OCI-LY1 (cell line): ENCODE measurements at regions not wholly inside any gene's neighbourhood (a gene's known extent, or its start where the extent isn't known, plus 50 kb on each side); places are given as distances from the start of the nearest gene placed in this dataset.

ENCODE experiments used
- H2AFZ ChIP-seq: fragments of 200-600 bp; sonication (generic), shearing (Covaris generic); 2 replicates; pipeline ENCODE4 v1.6.0; 2014; ENCODE audit warnings: antibody characterized with exemption, mild to moderate bottlenecking, low read length
- H3F3A ChIP-seq: fragments of 200-600 bp; sonication (generic), shearing (Covaris generic); 2 replicates; pipeline ENCODE4 v1.6.0; 2014; ENCODE audit warnings: mild to moderate bottlenecking, antibody characterized with exemption, low read length, moderate library complexity; ENCODE audit not compliant: insufficient read depth
- H3K27ac ChIP-seq: fragments of 200-600 bp; sonication (generic); 2 replicates; pipeline ENCODE4 v1.5.1; 2014; ENCODE audit warnings: low read length, mixed run types, mild to moderate bottlenecking, low read depth; ENCODE audit not compliant: poor library complexity, severe bottlenecking
- H3K27me3 ChIP-seq: fragments of 200-600 bp; sonication (generic); 2 replicates; pipeline ENCODE4 v1.6.0; 2014; ENCODE audit warnings: antibody characterized with exemption, mild to moderate bottlenecking, low read length, moderate library complexity; ENCODE audit not compliant: insufficient read depth
- H3K36me3 ChIP-seq: fragments of 200-600 bp; sonication (generic); 2 replicates; pipeline ENCODE4 v1.6.1; 2014; ENCODE audit warnings: mild to moderate bottlenecking, antibody characterized with exemption, low read length, moderate library complexity, mixed read lengths; ENCODE audit not compliant: insufficient read depth
- H3K4me1 ChIP-seq: fragments of 200-600 bp; sonication (generic); 2 replicates; pipeline ENCODE4 v1.5.1; 2014; ENCODE audit warnings: mild to moderate bottlenecking, low read length, moderate library complexity; ENCODE audit not compliant: insufficient read depth, severe bottlenecking
- H3K4me2 ChIP-seq: fragments of 200-600 bp; sonication (generic), shearing (Covaris generic); 2 replicates; pipeline ENCODE4 v1.6.1; 2014; ENCODE audit warnings: low read length
- H3K4me3 ChIP-seq: fragments of 200-600 bp; sonication (generic); 2 replicates; pipeline ENCODE4 v1.5.1; 2014; ENCODE audit warnings: low read length, low read depth, mild to moderate bottlenecking, mixed read lengths; ENCODE audit not compliant: poor library complexity, severe bottlenecking
- H3K79me2 ChIP-seq: fragments of 200-600 bp; shearing (Covaris generic); 2 replicates; pipeline ENCODE4 v1.6.1; 2016; ENCODE audit warnings: mixed run types, low read length, mixed read lengths; ENCODE audit not compliant: insufficient read depth
- H3K9ac ChIP-seq: fragments of 200-600 bp; sonication (generic), shearing (Covaris generic); 2 replicates; pipeline ENCODE4 v1.6.1; 2014; ENCODE audit warnings: mild to moderate bottlenecking, low read length, mixed read lengths
- H3K9me2 ChIP-seq: fragments of 200-600 bp; sonication (generic), shearing (Covaris generic); 2 replicates; pipeline ENCODE4 v1.6.1; 2014; ENCODE audit warnings: low read depth, mild to moderate bottlenecking, low read length, mixed read lengths
- H3K9me3 ChIP-seq: fragments of 200-600 bp; shearing (Covaris generic); 2 replicates; pipeline ENCODE4 v1.6.1; 2014; ENCODE audit warnings: low read length, mixed read lengths
- H4K20me1 ChIP-seq: fragments of 200-600 bp; sonication (generic), shearing (Covaris generic); 2 replicates; pipeline ENCODE4 v1.6.0; 2016; ENCODE audit warnings: mild to moderate bottlenecking, low read length; ENCODE audit not compliant: insufficient read depth
- EZH2 ChIP-seq: fragments of 200-600 bp; sonication (generic), shearing (Covaris generic); IDR thresholded peaks from 2 replicates; pipeline ENCODE4 v1.8.0; 2017; ENCODE audit warnings: borderline replicate concordance, mixed run types, mild to moderate bottlenecking, antibody characterized with exemption, low read length, moderate library complexity, mixed read lengths
- TF ChIP-seq, protein P1 (sequence below): fragments of 200-600 bp; sonication (generic), shearing (Covaris generic); IDR thresholded peaks from 2 replicates; pipeline ENCODE4 v1.5.1; 2017; ENCODE audit warnings: mild to moderate bottlenecking, antibody characterized with exemption, low read length, moderate library complexity, mixed read lengths

DNA sequence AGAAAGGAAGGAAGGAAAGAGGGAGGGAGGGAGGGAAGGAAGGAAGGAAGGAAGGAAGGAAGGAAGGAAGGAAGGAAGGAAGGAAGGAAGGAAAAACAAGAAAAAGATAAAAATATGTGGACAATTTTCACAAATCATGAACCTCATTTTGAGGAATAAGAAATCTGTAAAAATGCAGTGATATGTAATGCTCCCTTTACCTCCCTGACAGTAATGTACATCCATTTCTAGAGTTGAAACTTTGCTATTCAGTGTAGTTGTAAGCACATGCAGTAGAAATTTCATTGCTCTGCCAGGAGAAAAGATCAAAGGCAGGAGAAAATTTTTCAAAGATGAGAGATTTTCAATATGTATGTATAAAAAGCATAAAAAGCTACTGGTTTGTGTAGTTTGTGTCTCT lies 189.5 kb upstream of the MYO3A start:
- Histone ChIP-seq H3K4me3 (no peak overlapping the region), H3F3A (no peaks in the 10 kb centered on the region), H3K4me2 (no peak overlapping the region), H3K9me3 (no peaks in the 10 kb centered on the region), H3K79me2 (no peaks in the 10 kb centered on the region), H3K9ac (no peak overlapping the region), H2AFZ (no peak overlapping the region), H3K36me3 (no peaks in the 10 kb centered on the region), H4K20me1 (no peaks in the 10 kb centered on the region), H3K4me1 (no peaks in the 10 kb centered on the region), H3K27ac (no peak overlapping the region), H3K27me3 (no peaks in the 10 kb centered on the region), H3K9me2 (no peaks in the 10 kb centered on the region)
- TF ChIP-seq EZH2, result no peak
- TF ChIP-seq, protein P1, sequence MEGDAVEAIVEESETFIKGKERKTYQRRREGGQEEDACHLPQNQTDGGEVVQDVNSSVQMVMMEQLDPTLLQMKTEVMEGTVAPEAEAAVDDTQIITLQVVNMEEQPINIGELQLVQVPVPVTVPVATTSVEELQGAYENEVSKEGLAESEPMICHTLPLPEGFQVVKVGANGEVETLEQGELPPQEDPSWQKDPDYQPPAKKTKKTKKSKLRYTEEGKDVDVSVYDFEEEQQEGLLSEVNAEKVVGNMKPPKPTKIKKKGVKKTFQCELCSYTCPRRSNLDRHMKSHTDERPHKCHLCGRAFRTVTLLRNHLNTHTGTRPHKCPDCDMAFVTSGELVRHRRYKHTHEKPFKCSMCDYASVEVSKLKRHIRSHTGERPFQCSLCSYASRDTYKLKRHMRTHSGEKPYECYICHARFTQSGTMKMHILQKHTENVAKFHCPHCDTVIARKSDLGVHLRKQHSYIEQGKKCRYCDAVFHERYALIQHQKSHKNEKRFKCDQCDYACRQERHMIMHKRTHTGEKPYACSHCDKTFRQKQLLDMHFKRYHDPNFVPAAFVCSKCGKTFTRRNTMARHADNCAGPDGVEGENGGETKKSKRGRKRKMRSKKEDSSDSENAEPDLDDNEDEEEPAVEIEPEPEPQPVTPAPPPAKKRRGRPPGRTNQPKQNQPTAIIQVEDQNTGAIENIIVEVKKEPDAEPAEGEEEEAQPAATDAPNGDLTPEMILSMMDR, result no peak

DNA sequence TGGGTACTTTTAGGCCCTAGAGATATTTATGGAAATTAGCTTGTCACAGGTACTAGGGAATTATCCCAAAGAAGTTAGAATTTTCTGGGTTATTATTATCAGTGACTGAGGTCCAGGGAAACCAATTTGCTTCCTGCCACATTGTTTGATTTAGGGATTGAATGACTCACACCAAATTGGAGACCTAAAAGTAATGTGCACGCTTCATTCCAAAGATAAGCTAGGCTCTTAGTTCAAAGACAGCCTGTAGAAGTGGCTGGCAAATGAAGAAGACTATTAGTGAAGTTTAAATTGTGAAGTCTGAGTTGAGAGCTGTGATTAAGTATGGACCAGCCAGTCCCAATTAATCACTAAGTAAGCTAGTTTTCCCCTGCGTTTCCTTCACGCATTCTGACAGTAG lies 188.1 kb upstream of the MYO3A start:
- no peaks in the 10 kb centered on the region for H3K9me3 ChIP-seq
- H3K27ac ChIP-seq, result no peak overlapping the region
- H3K4me2 ChIP-seq, result no peak overlapping the region
- no peaks in the 10 kb centered on the region for H4K20me1 ChIP-seq
- no peak overlapping the region for H3K9ac ChIP-seq
- H3K4me1 ChIP-seq, result no peaks in the 10 kb centered on the region
- no peaks in the 10 kb centered on the region for H3K9me2 ChIP-seq
- no peak overlapping the region for H2AFZ ChIP-seq
- no peaks in the 10 kb centered on the region for H3K27me3 ChIP-seq
- H3K36me3 ChIP-seq, result no peaks in the 10 kb centered on the region
- no peak overlapping the region for H3K4me3 ChIP-seq
- H3K79me2 ChIP-seq, result no peaks in the 10 kb centered on the region
- no peaks in the 10 kb centered on the region for H3F3A ChIP-seq
- TF ChIP-seq EZH2, result no peak
- TF ChIP-seq, protein P1, result no peak

DNA sequence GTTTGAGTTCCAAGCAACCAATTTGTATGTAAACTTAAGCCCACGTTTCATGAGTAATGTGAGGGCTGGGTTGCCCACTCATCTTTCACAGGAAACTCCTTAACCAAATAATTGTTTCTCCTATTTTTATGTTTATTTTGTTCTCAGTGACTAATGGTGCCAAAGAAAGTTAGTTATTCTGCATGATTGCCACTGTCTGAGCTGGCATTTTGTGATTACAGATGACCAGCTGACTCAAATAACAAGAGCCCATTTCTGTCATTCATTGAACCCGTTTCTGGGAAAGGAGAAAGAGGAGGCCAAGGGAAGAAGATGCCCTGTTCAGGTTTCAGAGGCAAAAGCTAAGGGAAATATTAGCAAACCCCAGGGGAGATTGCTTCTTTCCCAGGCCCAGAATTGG lies 186.9 kb upstream of the MYO3A start:
- Histone ChIP-seq H3K9me2 (no peaks in the 10 kb centered on the region), H3K79me2 (no peaks in the 10 kb centered on the region), H3K27me3 (no peaks in the 10 kb centered on the region), H3K27ac (no peak overlapping the region), H3K4me1 (no peaks in the 10 kb centered on the region), H3K9me3 (no peaks in the 10 kb centered on the region), H3K9ac (no peak overlapping the region), H3K4me2 (no peak overlapping the region), H3F3A (no peaks in the 10 kb centered on the region), H2AFZ (no peak overlapping the region), H3K36me3 (no peaks in the 10 kb centered on the region), H3K4me3 (no peak overlapping the region), H4K20me1 (no peaks in the 10 kb centered on the region)
- TF ChIP-seq, protein P1, result no peak
- no peak for TF ChIP-seq EZH2
